Keratinocyte (primary cell): ENCODE measurements at regions not wholly inside any gene's neighbourhood (a gene's known extent, or its start where the extent isn't known, plus 50 kb on each side); places are given as distances from the start of the nearest gene placed in this dataset.

ENCODE experiments used
- DNase-seq: peaks from one replicate; pipeline ENCODE4 v3.0.0-alpha.2; 2011; ENCODE audit warnings: low read depth, missing footprints, low spot score
- FAIRE-seq: peaks from 2 replicates; lab custom pipeline; 2011; peaks lifted over from hg19 to GRCh38; lab: Jason Lieb, UNC
- H2AFZ ChIP-seq: 2 replicates; pipeline ENCODE4 v1.6.0; 2012; ENCODE audit warnings: low read length, control low read depth, inconsistent platforms; ENCODE audit not compliant: control insufficient read depth
- H3K27ac ChIP-seq: 2 replicates; pipeline ENCODE4 v1.5.1; 2011; ENCODE audit warnings: low read length; ENCODE audit not compliant: control insufficient read depth, insufficient read depth
- H3K27me3 ChIP-seq: 3 replicates; pipeline ENCODE4 v1.6.0; 2011; ENCODE audit warnings: low read length; ENCODE audit not compliant: control insufficient read depth, insufficient read depth; ENCODE audit errors: extremely low read depth
- H3K36me3 ChIP-seq, 2 experiments: 2 replicates in 1 of 2; 3 replicates in 1 of 2; pipeline ENCODE4 v1.5.1; 2011; ENCODE audit warnings: low read length in 2 of 2, mild to moderate bottlenecking in 1 of 2; ENCODE audit not compliant: control insufficient read depth in 2 of 2, insufficient read depth in 2 of 2; ENCODE audit errors: extremely low read depth in 1 of 2
- H3K4me1 ChIP-seq: 3 replicates; pipeline ENCODE4 v1.5.1; 2011; ENCODE audit warnings: low read length; ENCODE audit not compliant: control insufficient read depth, insufficient read depth; ENCODE audit errors: extremely low read depth
- H3K4me2 ChIP-seq: 3 replicates; pipeline ENCODE4 v1.6.0; 2011; ENCODE audit warnings: low read depth, low read length; ENCODE audit not compliant: control insufficient read depth, insufficient read depth; ENCODE audit errors: extremely low read depth
- H3K4me3 ChIP-seq, 3 experiments: fragments of 200-600 bp in 1 of 3; sonication (generic) in 1 of 3; 2 replicates in 2 of 3; 3 replicates in 1 of 3; pipeline ENCODE4 v1.5.1; 2011 to 2016; ENCODE audit warnings: low read length in 3 of 3, mild to moderate bottlenecking in 3 of 3, control low read depth in 2 of 3, inconsistent platforms in 1 of 3, low read depth in 1 of 3, mixed read lengths in 1 of 3, mixed run types in 1 of 3, moderate library complexity in 1 of 3; ENCODE audit not compliant: control insufficient read depth in 2 of 3, insufficient read depth in 2 of 3; ENCODE audit errors: extremely low read depth in 1 of 3
- H3K79me2 ChIP-seq: 2 replicates; pipeline ENCODE4 v1.6.0; 2012; ENCODE audit warnings: low read length; ENCODE audit not compliant: control insufficient read depth, insufficient read depth
- H3K9ac ChIP-seq: 3 replicates; pipeline ENCODE4 v1.6.0; 2011; ENCODE audit warnings: low read length; ENCODE audit not compliant: control insufficient read depth, insufficient read depth; ENCODE audit errors: extremely low read depth
- H3K9me1 ChIP-seq: 3 replicates; pipeline ENCODE4 v1.6.0; 2011; ENCODE audit warnings: low read length; ENCODE audit not compliant: control insufficient read depth, insufficient read depth; ENCODE audit errors: extremely low read depth
- H3K9me3 ChIP-seq: 2 replicates; pipeline ENCODE4 v1.5.1; 2012; ENCODE audit warnings: low read depth, low read length; ENCODE audit not compliant: control insufficient read depth
- H4K20me1 ChIP-seq: 3 replicates; pipeline ENCODE4 v1.6.0; 2011; ENCODE audit warnings: low read length; ENCODE audit not compliant: control insufficient read depth, insufficient read depth; ENCODE audit errors: extremely low read depth
- CTCF ChIP-seq, 3 experiments: IDR thresholded peaks in 1 of 3; conservative IDR thresholded peaks in 1 of 3; optimal IDR thresholded peaks in 1 of 3; 2 replicates in 2 of 3; 3 replicates in 1 of 3; pipeline versions ENCODE3 to v1.5.1; 2011; ENCODE audit warnings: low read length in 3 of 3, mild to moderate bottlenecking in 3 of 3, moderate library complexity in 2 of 3, control low read depth in 1 of 3, inconsistent platforms in 1 of 3; ENCODE audit not compliant: insufficient read depth in 2 of 3; ENCODE audit errors: extremely low read depth in 1 of 3
- EZH2 ChIP-seq: IDR thresholded peaks from one replicate; pipeline ENCODE4 v1.6.1; 2012; ENCODE audit warnings: inconsistent platforms, mild to moderate bottlenecking, low read length, moderate library complexity
- dilution Hi-C: fragments of 300-500 bp; cut with MboI; formaldehyde crosslinking; loops from one replicate; pipeline ENCODE4 v1.7.0; 2020; ENCODE audit warnings: low sequenced_read_pairs; ENCODE audit not compliant: extremely low pct_ligation_motif_present

GRCh38 chr16:86854626-86855294 lies 276.4 kb downstream of the FOXL1 start:
- Histone ChIP-seq H3K4me2 (no peak overlapping the region), H3K27ac (no peak overlapping the region)
- DNase-seq, result no peak

GRCh38 chr16:86856946-86857586 lies 278.7 kb downstream of the FOXL1 start:
- no peak for FAIRE-seq
- H3K4me1 ChIP-seq, result no peaks in the 10 kb centered on the region
- no peak overlapping the region for H3K9ac ChIP-seq
- H2AFZ ChIP-seq, result no peak overlapping the region
- no peaks in the 10 kb centered on the region for H3K9me1 ChIP-seq
- no peaks in the 10 kb centered on the region for H3K27me3 ChIP-seq
- no peak overlapping the region for H3K4me2 ChIP-seq
- peaks cover 10% of the 10 kb centered on the region for H3K9me3 ChIP-seq
- H3K36me3 ChIP-seq, result no peaks in the 10 kb centered on the region
- dilution Hi-C loops, result no loop called here
- no peak for DNase-seq
- H3K4me3 ChIP-seq, result no peak overlapping the region
- no peak overlapping the region for H3K27ac ChIP-seq
- H3K79me2 ChIP-seq, result no peaks in the 10 kb centered on the region
- no peak for TF ChIP-seq EZH2
- no peak for TF ChIP-seq CTCF (optimal IDR thresholded peaks at IDR 0.05 in 1 of 3, IDR thresholded peaks at IDR 0.05 in 1 of 3, conservative IDR thresholded peaks at IDR 0.05 in 1 of 3; ENCODE audit: extremely low read depth in 1 of 3, insufficient read depth in 2 of 3, low read length in 3 of 3)
- H4K20me1 ChIP-seq, result no peaks in the 10 kb centered on the region

More at GRCh38 chr16:86854626-86855294, 276.4 kb downstream of the FOXL1 start:
- dilution Hi-C loops, result no loop called here
- H3K9me3 ChIP-seq, result no peaks in the 10 kb centered on the region
- no peaks in the 10 kb centered on the region for H3K9me1 ChIP-seq
- H4K20me1 ChIP-seq, result no peaks in the 10 kb centered on the region
- H3K27me3 ChIP-seq, result no peaks in the 10 kb centered on the region
- no peaks in the 10 kb centered on the region for H3K79me2 ChIP-seq
- no peak overlapping the region for H2AFZ ChIP-seq
- FAIRE-seq, result no peak
- no peak overlapping the region for H3K9ac ChIP-seq
- TF ChIP-seq CTCF (optimal IDR thresholded peaks at IDR 0.05 in 1 of 3, IDR thresholded peaks at IDR 0.05 in 1 of 3, conservative IDR thresholded peaks at IDR 0.05 in 1 of 3; ENCODE audit: extremely low read depth in 1 of 3, insufficient read depth in 2 of 3, low read length in 3 of 3) (no peak), EZH2 (no peak)
- no peak overlapping the region for H3K4me3 ChIP-seq
- no peaks in the 10 kb centered on the region for H3K36me3 ChIP-seq
- no peaks in the 10 kb centered on the region for H3K4me1 ChIP-seq
